ENCODE measurements at regions not wholly inside any gene's neighbourhood (a gene's known extent, or its start where the extent isn't known, plus 50 kb on each side); places are given as distances from the start of the nearest gene placed in this dataset.

- no peaks in the 10 kb centered on the region for H4K20me1 ChIP-seq (replicated peaks; ENCODE audit: control insufficient read depth, insufficient read depth, low read length)
- WGBS (ENCODE audit: insufficient coverage, low coverage, missing lambda C conversion rate), result 0% methylated on average over 4 of the region's 4 CpGs
- no peaks in the 10 kb centered on the region for H3K9me3 ChIP-seq (replicated peaks; ENCODE audit: control insufficient read depth, insufficient read depth, low read depth, low read length)
- no TSS peak for BruUV-seq (replicated peaks)
- no peak for ATAC-seq
- intact Hi-C loops (cut with micrococcal nuclease), result no loop called here
- H3K36me3 ChIP-seq (ENCODE audit: control insufficient read depth, insufficient read depth, low read length), result no peaks in the 10 kb centered on the region
- CTCF ChIA-PET (ENCODE audit: low intra/inter-chr PET ratio), result no interaction called here
- TF ChIP-seq NFATC3 (IDR thresholded peaks at IDR 0.05) (no peak), CHD4 (IDR thresholded peaks at IDR 0.05; ENCODE audit: insufficient read depth, insufficient replicate concordance, low read depth, low read length, poor library complexity, severe bottlenecking) (no peak), ZEB2 (IDR thresholded peaks at IDR 0.05) (no peak), JUN (IDR thresholded peaks at IDR 0.05; ENCODE audit: borderline replicate concordance, low read depth, low read length) (no peak), JUN (CRISPR knock-in tag; IDR thresholded peaks at IDR 0.05; ENCODE audit: borderline replicate concordance) (no peak), PHF8 (IDR thresholded peaks at IDR 0.05; ENCODE audit: borderline replicate concordance, low read length) (no peak), CXXC5 (CRISPR knock-in tag; IDR thresholded peaks at IDR 0.05) (no peak), ZZZ3 (IDR thresholded peaks at IDR 0.05) (no peak), ZNF586 (CRISPR knock-in tag; conservative IDR thresholded peaks at IDR 0.05) (no peak)
- TF ChIP-seq, protein P1, sequence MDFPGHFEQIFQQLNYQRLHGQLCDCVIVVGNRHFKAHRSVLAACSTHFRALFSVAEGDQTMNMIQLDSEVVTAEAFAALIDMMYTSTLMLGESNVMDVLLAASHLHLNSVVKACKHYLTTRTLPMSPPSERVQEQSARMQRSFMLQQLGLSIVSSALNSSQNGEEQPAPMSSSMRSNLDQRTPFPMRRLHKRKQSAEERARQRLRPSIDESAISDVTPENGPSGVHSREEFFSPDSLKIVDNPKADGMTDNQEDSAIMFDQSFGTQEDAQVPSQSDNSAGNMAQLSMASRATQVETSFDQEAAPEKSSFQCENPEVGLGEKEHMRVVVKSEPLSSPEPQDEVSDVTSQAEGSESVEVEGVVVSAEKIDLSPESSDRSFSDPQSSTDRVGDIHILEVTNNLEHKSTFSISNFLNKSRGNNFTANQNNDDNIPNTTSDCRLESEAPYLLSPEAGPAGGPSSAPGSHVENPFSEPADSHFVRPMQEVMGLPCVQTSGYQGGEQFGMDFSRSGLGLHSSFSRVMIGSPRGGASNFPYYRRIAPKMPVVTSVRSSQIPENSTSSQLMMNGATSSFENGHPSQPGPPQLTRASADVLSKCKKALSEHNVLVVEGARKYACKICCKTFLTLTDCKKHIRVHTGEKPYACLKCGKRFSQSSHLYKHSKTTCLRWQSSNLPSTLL (IDR thresholded peaks at IDR 0.05), result no peak
- H3K9me1 ChIP-seq (ENCODE audit: control insufficient read depth, insufficient read depth, low read length), result no peaks in the 10 kb centered on the region
- H3K4me1 ChIP-seq (replicated peaks in 1 of 2; ENCODE audit: control insufficient read depth in 2 of 2, insufficient read depth in 2 of 2, low read length in 2 of 2), result no peaks in the 10 kb centered on the region
- no peak for FAIRE-seq
- H3K79me2 ChIP-seq (ENCODE audit: control insufficient read depth, insufficient read depth, low read length), result no peaks in the 10 kb centered on the region
- POLR2A ChIA-PET, result no interaction called here
- no peak overlapping the region for H3K9ac ChIP-seq (ENCODE audit: insufficient read depth in 1 of 2, low read depth in 2 of 2, low read length in 2 of 2)
- DNase-seq (ENCODE audit: extremely low read depth in 1 of 4, low spot score in 3 of 4), result no peak
- no peak overlapping the region for H3K4me3 ChIP-seq
- no peaks in the 10 kb centered on the region for H3K27me3 ChIP-seq (ENCODE audit: control insufficient read depth in 2 of 2, insufficient read depth in 2 of 2, low read length in 2 of 2)
- in situ Hi-C loops (cut with MboI), result no loop called here
- H2AFZ ChIP-seq (ENCODE audit: low read depth, low read length), result no peak overlapping the region
- no peak overlapping the region for H3K4me2 ChIP-seq (ENCODE audit: insufficient read depth, low read length)
- no peak overlapping the region for H3K27ac ChIP-seq (ENCODE audit: extremely low read depth, low read depth, low read length)
Measured at GRCh38 chr3:40850861-40851260, 326.1 kb downstream of the ZNF621 start.
